ENCODE measurements at regions not wholly inside any gene's neighbourhood (a gene's known extent, or its start where the extent isn't known, plus 50 kb on each side); places are given as distances from the start of the nearest gene placed in this dataset.

DNA sequence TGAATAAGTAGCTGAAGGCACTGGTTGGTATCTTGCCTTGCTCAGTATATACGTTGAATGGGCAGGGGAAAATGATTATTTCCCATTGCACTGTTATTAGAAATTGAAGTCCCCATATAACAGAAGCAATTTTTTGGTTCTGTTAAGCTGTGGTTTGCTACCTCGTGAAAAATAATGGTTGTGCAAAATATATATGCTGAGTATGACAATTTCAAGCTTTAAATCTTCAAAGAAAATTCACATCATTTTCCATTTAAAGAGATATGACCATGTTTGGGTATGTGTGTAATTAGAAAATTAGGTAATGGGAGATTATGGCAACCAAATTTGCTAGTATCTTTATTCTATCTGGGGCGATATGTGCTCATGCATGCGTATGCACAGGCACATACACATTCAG, 139.8 kb downstream of the DMAC1 start:
- H3K9me3 ChIP-seq (ENCODE audit: control insufficient read depth, insufficient read depth, low read length): no peaks in the 10 kb centered on the region
- intact Hi-C loops (cut with micrococcal nuclease): no loop called here
- no peaks in the 10 kb centered on the region for H3K27me3 ChIP-seq (ENCODE audit: control insufficient read depth, insufficient read depth, low read length)
- ATAC-seq: no peak
- Mint-ChIP-seq H3K4me3 (no peak overlapping the region), H3K27me3 (ENCODE audit: low read depth in 2 of 2) (no peaks in the 10 kb centered on the region), H3K27ac (no peak overlapping the region), H3K4me1 (no peaks in the 10 kb centered on the region), H3K36me3 (no peaks in the 10 kb centered on the region), H3K9me3 (no peaks in the 10 kb centered on the region)
- H3K4me3 ChIP-seq (ENCODE audit: low read length): no peak overlapping the region
- TF ChIP-seq CTCF (IDR thresholded peaks at IDR 0.05): no peak
- WGBS (ENCODE audit: insufficient coverage): 95% methylated on average over 3 of the region's 4 CpGs
- H3K36me3 ChIP-seq (ENCODE audit: control insufficient read depth, insufficient read depth, low read length): no peaks in the 10 kb centered on the region
- DNase-seq: no peak
- no peaks in the 10 kb centered on the region for H3K4me1 ChIP-seq (ENCODE audit: control insufficient read depth, insufficient read depth, low read length)
- H3K27ac ChIP-seq (ENCODE audit: low read length): no peak overlapping the region

- no peaks in the 10 kb centered on the region for H3K27me3 ChIP-seq (ENCODE audit: control insufficient read depth, insufficient read depth, low read length)
- H3K27ac Mint-ChIP-seq: no peak overlapping the region
- DNase-seq: no peak
- no peak overlapping the region for H3K4me3 Mint-ChIP-seq
- H3K9me3 ChIP-seq (ENCODE audit: control insufficient read depth, insufficient read depth, low read length): no peaks in the 10 kb centered on the region
- no peak overlapping the region for H3K27ac ChIP-seq (ENCODE audit: low read length)
- no peaks in the 10 kb centered on the region for H3K36me3 Mint-ChIP-seq
- H3K4me1 Mint-ChIP-seq: peaks cover 0 to 9% of the 10 kb centered on the region in 2 donors
- no peak overlapping the region for H3K4me3 ChIP-seq (ENCODE audit: low read length)
- H3K4me1 ChIP-seq (ENCODE audit: control insufficient read depth, insufficient read depth, low read length): no peaks in the 10 kb centered on the region
- 82% methylated on average over 5 of the region's 5 CpGs for WGBS (ENCODE audit: insufficient coverage)
- H3K9me3 Mint-ChIP-seq: no peaks in the 10 kb centered on the region
- H3K27me3 Mint-ChIP-seq (ENCODE audit: low read depth in 2 of 2): no peaks in the 10 kb centered on the region
- no peak for ATAC-seq
- intact Hi-C loops (cut with micrococcal nuclease): no loop called here
- no peak for TF ChIP-seq CTCF (IDR thresholded peaks at IDR 0.05)
- no peaks in the 10 kb centered on the region for H3K36me3 ChIP-seq (ENCODE audit: control insufficient read depth, insufficient read depth, low read length)
Measured at GRCh38 chr9:7656636-7657035, 142.9 kb downstream of the DMAC1 start.

DNA sequence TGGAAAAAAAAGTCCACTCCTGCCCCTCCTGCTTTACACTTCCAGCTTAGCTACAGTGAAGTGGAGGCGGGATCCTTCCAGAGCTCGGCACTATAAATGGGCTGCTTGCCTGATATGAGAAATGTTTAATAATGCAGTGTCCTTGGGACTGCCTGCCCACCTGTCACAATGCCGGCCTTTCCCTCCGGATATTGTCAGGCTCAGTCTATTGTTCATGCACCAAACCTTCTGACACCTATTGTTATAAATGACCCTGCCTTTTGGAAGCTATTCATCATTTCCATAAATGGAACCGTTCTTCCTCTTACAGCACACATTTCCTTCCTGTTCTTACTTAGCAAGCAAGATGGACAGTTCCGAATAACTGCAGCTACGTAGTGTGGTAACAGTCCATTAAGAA, 146.3 kb downstream of the DMAC1 start:
- Histone ChIP-seq H3K9me3 (ENCODE audit: control insufficient read depth, insufficient read depth, low read length) (no peaks in the 10 kb centered on the region), H3K27me3 (ENCODE audit: control insufficient read depth, insufficient read depth, low read length) (peaks cover 2% of the 10 kb centered on the region), H3K4me3 (ENCODE audit: low read length) (no peak overlapping the region), H3K4me1 (ENCODE audit: control insufficient read depth, insufficient read depth, low read length) (no peaks in the 10 kb centered on the region), H3K27ac (ENCODE audit: low read length) (no peak overlapping the region), H3K36me3 (ENCODE audit: control insufficient read depth, insufficient read depth, low read length) (no peaks in the 10 kb centered on the region)
- intact Hi-C loops (cut with micrococcal nuclease): no loop called here
- H3K4me1 Mint-ChIP-seq: peaks cover 0 to 9% of the 10 kb centered on the region in 2 donors
- no peak overlapping the region for H3K4me3 Mint-ChIP-seq
- 46% methylated on average over 7 of the region's 7 CpGs for WGBS (ENCODE audit: insufficient coverage)
- H3K9me3 Mint-ChIP-seq: no peaks in the 10 kb centered on the region
- no peaks in the 10 kb centered on the region for H3K36me3 Mint-ChIP-seq
- H3K27me3 Mint-ChIP-seq (ENCODE audit: low read depth in 2 of 2): peaks cover 0 to 11% of the 10 kb centered on the region in 2 donors
- H3K27ac Mint-ChIP-seq: no peak overlapping the region
- DNase-seq (no peak), ATAC-seq (no peak)
- no peak for TF ChIP-seq CTCF (IDR thresholded peaks at IDR 0.05)

- no peak for ATAC-seq
- no peak overlapping the region for H3K4me3 ChIP-seq (ENCODE audit: low read length)
- Mint-ChIP-seq H3K4me3 (no peak overlapping the region), H3K27ac (no peak overlapping the region), H3K27me3 (ENCODE audit: low read depth in 2 of 2) (no peaks in the 10 kb centered on the region), H3K4me1 (no peaks in the 10 kb centered on the region), H3K36me3 (no peaks in the 10 kb centered on the region), H3K9me3 (no peaks in the 10 kb centered on the region)
- intact Hi-C loops (cut with micrococcal nuclease): no loop called here
- no peaks in the 10 kb centered on the region for H3K9me3 ChIP-seq (ENCODE audit: control insufficient read depth, insufficient read depth, low read length)
- no peaks in the 10 kb centered on the region for H3K4me1 ChIP-seq (ENCODE audit: control insufficient read depth, insufficient read depth, low read length)
- TF ChIP-seq CTCF (IDR thresholded peaks at IDR 0.05): no peak
- no peak overlapping the region for H3K27ac ChIP-seq (ENCODE audit: low read length)
- no peaks in the 10 kb centered on the region for H3K36me3 ChIP-seq (ENCODE audit: control insufficient read depth, insufficient read depth, low read length)
- H3K27me3 ChIP-seq (ENCODE audit: control insufficient read depth, insufficient read depth, low read length): no peaks in the 10 kb centered on the region
- no peak for DNase-seq
Measured at GRCh38 chr9:7640231-7640630, 159.3 kb downstream of the DMAC1 start.
